Right lobe of liver (tissue), 6 donors: ENCODE measurements at regions not wholly inside any gene's neighbourhood (a gene's known extent, or its start where the extent isn't known, plus 50 kb on each side); places are given as distances from the start of the nearest gene placed in this dataset.

ENCODE experiments used
- ATAC-seq, 4 donors: fragments of 200-7000 bp; cut with Tn5 transposase; one replicate each; pipeline ENCODE4 v1.9.1; 2020; ENCODE audit warnings: mild to moderate bottlenecking in 4 of 4, moderate library complexity in 4 of 4
- DNase-seq, 3 donors: peaks; one replicate each; pipeline ENCODE4 v3.0.0-alpha.2; 2020
- H3K27ac ChIP-seq, 3 donors: fragments of 200-600 bp; one replicate each; pipeline ENCODE4 v1.8.0; 2022
- H3K27me3 ChIP-seq, 2 donors: fragments of 200-600 bp; one replicate each; pipeline ENCODE4 v1.8.0; 2022
- H3K36me3 ChIP-seq, 4 donors: fragments of 200-600 bp; sonication (generic) in 1 of 4; one replicate each; pipeline versions ENCODE4 v1.5.1 to v1.8.0; 2017 to 2022; ENCODE audit warnings: control low read depth in 1 of 4
- H3K4me1 ChIP-seq, 4 donors: fragments of 200-600 bp; sonication (generic) in 1 of 4; one replicate each; pipeline versions ENCODE4 v1.5.1 to v1.8.0; 2017 to 2022; ENCODE audit warnings: control low read depth in 1 of 4
- H3K4me3 ChIP-seq, 3 donors: fragments of 200-600 bp; one replicate each; pipeline ENCODE4 v1.8.0; 2022
- H3K9me3 ChIP-seq, 4 donors: fragments of 200-600 bp; sonication (generic) in 1 of 4; one replicate each; pipeline versions ENCODE4 v1.5.1 to v1.8.0; 2017 to 2022; ENCODE audit warnings: control low read depth in 1 of 4
- CTCF ChIP-seq, 4 donors: fragments of 200-600 bp in 3 of 4; fragments of 450-650 bp in 1 of 4; IDR thresholded peaks; one replicate each; pipeline versions ENCODE4 v1.5.1 to v1.8.0; 2016 to 2022; ENCODE audit warnings: antibody characterized with exemption in 4 of 4, mild to moderate bottlenecking in 2 of 4
- POLR2A ChIP-seq: fragments of 450-650 bp; IDR thresholded peaks from one replicate; pipeline ENCODE4 v1.6.1; 2017; ENCODE audit warnings: antibody characterized with exemption, mild to moderate bottlenecking
- WGBS: methylation state at CpG from one replicate; pipeline ENCODE4 v1.1.6; 2018; ENCODE audit warnings: low coverage, low lambda C conversion rate; ENCODE audit not compliant: insufficient coverage; ENCODE audit errors: missing lambda C conversion rate; 5-methylcytosine and 5-hydroxymethylcytosine counted together
- intact Hi-C, 2 donors: fragments of 100-400 bp; cut with DNase I; formaldehyde crosslinking; loops; one replicate each; pipeline versions ENCODE4 v1.11.2 to v1.14.1; 2022
- donor health status: DM: no; HTN: yes; CAD: no.
- donor health status: DM: no; HTN: no; CAD: no.
- donor health status: DM: no; HTN: no; CAD: no.
- donor health status: DM: no; HTN: yes; CAD: no.
- donor health status: DM: no; HTN: yes; CAD: no.

GRCh38 chr9:106723926-106724325 is 139.0 kb upstream of the ZNF462 start:
- Histone ChIP-seq H3K4me1 (no peaks in the 10 kb centered on the region), H3K27me3 (no peaks in the 10 kb centered on the region), H3K27ac (no peak overlapping the region), H3K36me3 (no peaks in the 10 kb centered on the region), H3K4me3 (no peak overlapping the region), H3K9me3 (no peaks in the 10 kb centered on the region)
- intact Hi-C loops: no loop called here
- TF ChIP-seq POLR2A (no peak), CTCF (IDR thresholded peaks at IDR 0.05) (no peak)
- ATAC-seq (no peak), DNase-seq (no peak)

- intact Hi-C loops: no loop called here
- TF ChIP-seq CTCF (IDR thresholded peaks at IDR 0.05) (no peak), POLR2A (no peak)
- H3K27ac ChIP-seq: no peak overlapping the region
- DNase-seq (no peak), ATAC-seq (no peak)
- no peaks in the 10 kb centered on the region for H3K36me3 ChIP-seq
- no peaks in the 10 kb centered on the region for H3K9me3 ChIP-seq
- no peaks in the 10 kb centered on the region for H3K4me1 ChIP-seq
- H3K4me3 ChIP-seq: no peak overlapping the region
- no peaks in the 10 kb centered on the region for H3K27me3 ChIP-seq
- WGBS: 64% methylated on average over 2 of the region's 2 CpGs
These were observed 138.4 kb upstream of the ZNF462 start for GRCh38 chr9:106724566-106724965.

- Histone ChIP-seq H3K4me1 (no peaks in the 10 kb centered on the region), H3K36me3 (no peaks in the 10 kb centered on the region), H3K4me3 (no peak overlapping the region), H3K27me3 (no peaks in the 10 kb centered on the region), H3K9me3 (no peaks in the 10 kb centered on the region), H3K27ac (no peak overlapping the region)
- ATAC-seq: peak in 1 of 4 donors; percentile 18
- DNase-seq: no peak
- 64% methylated on average over 5 of the region's 5 CpGs for WGBS
- TF ChIP-seq POLR2A: no peak
- TF ChIP-seq CTCF (IDR thresholded peaks at IDR 0.05): no peak
- intact Hi-C loops: no loop called here
These were observed 136.7 kb upstream of the ZNF462 start for GRCh38 chr9:106726070-106726815.

GRCh38 chr9:106727969-106728368 is 135.0 kb upstream of the ZNF462 start:
- DNase-seq: no peak
- H3K4me3 ChIP-seq: no peak overlapping the region
- H3K27ac ChIP-seq: no peak overlapping the region
- intact Hi-C loops: no loop called here
- 44% methylated on average over 2 of the region's 3 CpGs for WGBS
- H3K4me1 ChIP-seq: no peaks in the 10 kb centered on the region
- no peaks in the 10 kb centered on the region for H3K9me3 ChIP-seq
- no peaks in the 10 kb centered on the region for H3K36me3 ChIP-seq
- no peak for TF ChIP-seq POLR2A
- H3K27me3 ChIP-seq: no peaks in the 10 kb centered on the region
- ATAC-seq: no peak

GRCh38 chr9:106728860-106729259 is 134.1 kb upstream of the ZNF462 start:
- WGBS: 73% methylated on average over 7 of the region's 7 CpGs
- intact Hi-C loops: no loop called here
- no peak for TF ChIP-seq POLR2A
- TF ChIP-seq CTCF (IDR thresholded peaks at IDR 0.05): no peak
- no peaks in the 10 kb centered on the region for H3K27me3 ChIP-seq
- DNase-seq: no peak
- no peaks in the 10 kb centered on the region for H3K4me1 ChIP-seq
- H3K36me3 ChIP-seq: no peaks in the 10 kb centered on the region
- ATAC-seq: no peak
- H3K27ac ChIP-seq: no peak overlapping the region
- no peak overlapping the region for H3K4me3 ChIP-seq
- H3K9me3 ChIP-seq: no peaks in the 10 kb centered on the region
